Suppressor macrophage treated with lipopolysaccharide for 4 hours (primary cell): ENCODE measurements at regions not wholly inside any gene's neighbourhood (a gene's known extent, or its start where the extent isn't known, plus 50 kb on each side); places are given as distances from the start of the nearest gene placed in this dataset.
A peak's percentile ranks its signal among the peaks of the same experiment; 100 is the strongest.
"Not testable (repeated sequence)": the region's sequence is repeated elsewhere in the genome, so short reads cannot be mapped to it uniquely, and the experiment has no call there.

ENCODE experiments used
- DNase-seq: peaks from one replicate; pipeline ENCODE4 v3.0.0-alpha.2; 2020

DNA sequence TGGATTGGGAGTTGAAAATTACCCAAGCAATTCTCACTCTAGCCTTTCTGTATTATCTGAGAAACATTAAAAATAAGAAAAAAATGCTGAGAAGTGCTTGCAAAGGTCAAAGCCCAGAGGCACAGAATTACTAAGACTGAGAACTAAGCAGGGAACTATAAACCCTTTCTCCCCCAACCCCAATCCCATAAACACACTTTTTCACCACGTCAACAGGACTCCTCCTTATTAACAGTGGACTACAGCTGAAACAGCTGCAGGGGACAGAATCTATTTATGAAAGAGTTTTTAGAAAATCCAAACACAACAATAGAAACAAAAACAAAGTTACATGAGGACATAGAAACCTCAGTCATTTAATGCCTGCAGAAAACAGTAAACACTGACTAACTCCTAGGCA lies 984.1 kb downstream of the TRAM1L1 start:
- no peak for DNase-seq

DNA sequence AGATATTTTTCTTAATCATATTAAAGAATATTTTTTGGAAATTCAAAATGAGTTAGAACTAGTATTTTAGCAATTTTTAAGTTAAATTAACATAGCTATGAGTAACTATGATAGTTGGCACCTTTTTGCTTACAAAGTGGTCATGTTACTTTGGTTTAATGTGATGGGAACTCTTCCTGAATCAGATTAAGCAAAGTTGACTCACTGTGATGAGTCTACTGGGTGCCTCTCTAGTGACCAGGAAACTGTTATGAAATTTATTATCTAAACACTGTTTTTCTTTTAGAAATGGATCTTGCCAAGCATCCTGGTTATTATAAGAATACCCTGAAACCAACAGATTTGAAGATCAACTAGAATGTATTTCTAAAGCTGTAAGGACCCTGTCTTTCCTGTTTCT lies 985.8 kb downstream of the TRAM1L1 start:
- DNase-seq: no peak

DNA sequence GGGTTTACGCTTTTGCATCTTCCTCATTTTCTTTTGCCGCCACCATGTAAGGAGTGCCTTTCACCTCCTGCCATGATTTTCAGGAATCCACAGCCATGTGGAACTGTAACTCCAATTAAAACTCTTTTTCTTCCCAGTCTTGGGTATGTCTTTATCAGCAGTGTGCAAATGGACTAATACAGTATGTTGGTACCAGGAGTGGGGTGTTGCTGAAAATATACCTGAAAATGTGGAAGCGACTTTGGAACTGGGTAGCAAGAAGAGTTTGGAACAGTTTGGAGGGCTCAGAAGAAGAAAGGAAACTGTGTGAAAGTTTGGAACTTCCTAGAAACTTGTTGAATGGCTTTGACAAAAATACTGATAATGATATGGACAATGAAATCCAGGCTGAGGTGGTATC lies 983.9 kb upstream of the NDST4 start:
- not testable (repeated sequence) for DNase-seq

DNA sequence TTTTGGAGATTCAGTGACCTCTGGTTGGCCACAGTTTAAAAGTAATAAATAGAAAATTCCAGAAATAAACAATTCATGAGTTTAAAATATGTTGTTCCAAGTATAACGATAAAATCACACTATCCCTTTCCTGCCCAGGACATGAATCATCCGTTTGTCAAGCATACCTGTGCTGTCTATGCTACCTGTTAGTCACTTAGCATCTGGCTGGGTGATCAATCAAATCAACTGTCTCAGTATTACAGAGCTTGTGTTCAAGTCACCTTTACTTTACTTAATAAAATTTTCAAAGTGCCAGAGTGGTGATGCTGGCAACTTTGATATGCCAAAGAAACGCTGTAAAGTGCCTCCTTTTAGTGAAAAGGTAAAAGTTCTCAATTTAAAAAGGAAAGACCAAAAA lies 979.5 kb upstream of the NDST4 start:
- no peak for DNase-seq

DNA sequence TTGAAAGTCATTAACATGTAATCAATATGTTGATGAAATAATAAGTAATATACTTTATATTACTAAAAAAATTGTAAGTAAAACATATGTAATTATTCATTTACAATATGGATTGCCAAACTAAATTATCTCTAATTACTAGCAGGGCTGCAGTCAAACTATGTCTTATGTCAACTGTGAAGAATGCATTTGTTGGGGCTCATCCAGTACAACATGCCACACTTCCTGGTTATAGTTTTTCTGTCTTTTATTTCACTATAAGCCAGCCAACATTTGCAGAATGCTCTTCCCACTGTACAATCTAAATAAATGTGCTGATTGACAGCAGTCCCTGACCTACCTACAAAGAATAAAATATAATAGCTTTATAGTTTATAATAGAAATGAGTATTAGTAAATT lies 975.4 kb upstream of the NDST4 start:
- DNase-seq: no peak

DNA sequence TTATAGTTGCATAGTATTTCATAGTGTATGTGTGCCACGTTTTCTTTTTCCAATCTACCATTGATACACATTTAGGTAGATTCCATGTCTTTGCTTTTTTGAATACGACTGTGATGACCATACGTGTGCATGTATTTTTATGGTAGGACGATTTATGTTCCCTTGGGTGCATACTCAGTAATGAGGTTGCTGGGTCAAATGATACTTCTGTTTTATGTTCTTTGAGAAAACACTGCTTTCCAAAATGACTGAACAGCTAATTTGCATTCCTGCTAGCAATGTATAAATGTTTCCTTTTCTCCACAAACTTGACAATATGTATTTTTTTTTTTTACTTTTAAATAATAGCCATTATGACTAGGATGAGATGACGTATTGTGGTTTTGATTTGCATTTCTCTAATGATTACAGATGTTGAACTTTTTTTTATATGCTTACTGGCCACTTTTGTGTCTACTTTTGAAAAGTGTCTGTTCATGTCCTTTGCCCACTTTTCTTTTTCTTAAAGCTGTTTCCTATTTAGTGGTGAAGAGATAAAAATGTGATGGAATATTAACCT lies 969.5 kb upstream of the NDST4 start:
- no peak for DNase-seq

DNA sequence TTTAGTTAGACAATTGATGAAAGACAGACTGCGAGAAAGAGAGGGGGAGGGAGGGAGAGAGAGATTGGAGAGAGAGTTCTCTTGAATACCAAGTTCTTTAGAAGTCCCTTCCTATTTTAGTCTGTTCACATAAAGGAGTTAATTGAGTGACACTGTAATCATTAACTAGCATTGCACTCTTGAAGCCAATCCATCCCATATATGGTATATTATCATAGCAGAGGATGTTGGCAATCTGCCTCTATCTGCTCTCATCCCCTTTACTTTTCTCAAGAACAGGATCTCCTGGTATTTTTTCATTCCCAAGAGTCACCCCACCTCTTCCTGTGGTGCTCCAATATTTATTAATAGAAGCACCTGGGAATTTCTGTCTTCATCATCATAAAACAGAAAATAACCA lies 959.6 kb upstream of the NDST4 start:
- DNase-seq: no peak

DNA sequence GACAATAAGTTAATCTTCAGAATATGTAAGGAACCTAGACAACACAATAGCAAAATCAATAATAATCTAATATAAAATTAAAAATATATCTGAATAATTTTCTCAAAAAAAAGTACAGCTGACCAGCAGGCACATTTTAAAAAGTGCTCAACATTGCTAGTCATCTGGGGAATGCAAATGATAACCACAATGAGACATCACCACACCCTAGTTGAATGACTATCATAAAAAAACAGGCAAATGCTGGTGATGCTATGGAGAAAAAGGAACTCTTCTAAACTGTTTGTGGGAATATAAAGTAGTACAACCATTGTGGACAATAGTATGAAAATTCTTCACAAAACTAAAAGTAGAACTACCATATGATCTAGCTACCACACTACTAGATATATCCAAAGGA lies 956.9 kb upstream of the NDST4 start:
- no peak for DNase-seq

DNA sequence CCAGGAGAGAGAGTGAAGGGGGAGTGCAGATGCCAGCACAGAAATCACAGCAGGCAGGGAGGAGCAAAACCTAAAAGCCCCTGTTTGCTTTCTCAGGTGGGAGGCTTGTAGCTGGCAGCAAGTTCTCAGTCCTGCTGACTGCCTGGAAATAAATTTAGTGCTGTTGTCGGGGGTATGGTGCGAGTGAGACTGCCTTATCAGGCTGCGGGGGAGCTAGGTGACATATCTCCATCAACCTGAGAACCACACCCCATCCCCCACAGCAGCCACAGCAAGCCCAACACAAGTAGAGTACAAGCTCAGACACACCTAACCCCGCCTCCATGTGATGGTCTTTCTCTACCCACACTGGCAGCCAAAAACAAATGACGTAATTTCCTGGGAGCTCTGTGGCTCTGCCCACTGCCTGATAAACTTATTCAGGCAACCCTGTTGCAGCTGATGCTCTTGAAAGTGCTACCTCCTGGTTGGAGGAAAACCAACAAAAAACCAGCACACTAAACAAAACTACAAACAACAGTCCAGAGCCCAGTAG lies 953.4 kb upstream of the NDST4 start:
- DNase-seq: no peak

DNA sequence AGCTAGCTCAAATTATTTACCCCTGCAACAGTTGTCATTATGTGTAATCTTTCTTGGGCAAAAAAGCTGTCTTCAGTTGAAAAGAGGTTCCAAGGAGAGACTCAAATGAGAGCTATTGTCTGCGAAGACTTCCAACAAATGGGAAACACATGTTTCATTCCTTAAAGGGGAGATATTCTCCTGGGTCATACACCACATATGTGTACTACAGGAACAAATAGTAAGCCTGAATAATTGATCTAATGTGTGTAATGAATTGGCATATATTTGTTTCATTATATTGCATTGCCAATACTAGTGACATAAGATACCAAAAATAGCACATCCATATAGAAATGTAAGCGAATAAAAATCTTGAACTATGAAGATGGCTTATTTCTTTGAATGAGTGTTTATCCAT lies 950.9 kb upstream of the NDST4 start:
- no peak for DNase-seq

DNA sequence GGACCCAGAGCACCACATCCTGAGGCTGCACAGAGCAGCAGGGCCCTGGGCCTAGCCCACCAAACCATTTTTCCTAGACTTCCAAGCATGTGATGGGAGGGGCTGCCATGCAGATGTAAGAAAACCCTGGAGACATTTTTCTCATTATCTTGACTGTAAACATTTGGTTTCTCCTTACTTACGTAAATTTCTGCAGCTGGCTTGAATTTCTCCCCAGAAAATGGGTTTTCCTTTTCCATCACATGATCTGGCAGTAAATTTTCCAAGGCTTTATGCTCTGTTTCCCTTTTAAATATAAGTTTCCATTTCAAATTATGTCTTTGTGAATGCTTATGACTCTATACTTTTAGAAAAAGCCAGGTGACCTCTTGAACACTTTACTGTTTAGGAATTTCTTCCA lies 945.9 kb upstream of the NDST4 start:
- no peak for DNase-seq

DNA sequence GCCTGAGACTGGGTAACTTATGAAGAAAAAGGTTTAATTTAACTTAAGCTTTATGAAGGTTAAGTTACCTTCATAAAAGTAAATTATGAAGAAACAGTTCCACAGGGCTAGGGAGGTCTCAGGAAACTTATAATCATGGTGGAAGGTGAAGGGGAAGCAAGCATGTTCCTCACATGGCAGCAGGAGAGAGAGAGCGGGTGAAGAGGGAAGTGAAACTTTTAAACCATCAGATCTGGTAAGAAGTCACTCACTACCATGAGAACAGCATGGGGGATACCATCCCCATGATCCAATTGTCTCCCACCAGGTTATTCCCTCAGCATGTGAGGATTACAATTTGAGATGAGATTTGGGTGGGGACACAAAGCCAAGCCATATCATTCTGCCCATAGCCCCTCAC lies 944.7 kb upstream of the NDST4 start:
- DNase-seq: no peak

DNA sequence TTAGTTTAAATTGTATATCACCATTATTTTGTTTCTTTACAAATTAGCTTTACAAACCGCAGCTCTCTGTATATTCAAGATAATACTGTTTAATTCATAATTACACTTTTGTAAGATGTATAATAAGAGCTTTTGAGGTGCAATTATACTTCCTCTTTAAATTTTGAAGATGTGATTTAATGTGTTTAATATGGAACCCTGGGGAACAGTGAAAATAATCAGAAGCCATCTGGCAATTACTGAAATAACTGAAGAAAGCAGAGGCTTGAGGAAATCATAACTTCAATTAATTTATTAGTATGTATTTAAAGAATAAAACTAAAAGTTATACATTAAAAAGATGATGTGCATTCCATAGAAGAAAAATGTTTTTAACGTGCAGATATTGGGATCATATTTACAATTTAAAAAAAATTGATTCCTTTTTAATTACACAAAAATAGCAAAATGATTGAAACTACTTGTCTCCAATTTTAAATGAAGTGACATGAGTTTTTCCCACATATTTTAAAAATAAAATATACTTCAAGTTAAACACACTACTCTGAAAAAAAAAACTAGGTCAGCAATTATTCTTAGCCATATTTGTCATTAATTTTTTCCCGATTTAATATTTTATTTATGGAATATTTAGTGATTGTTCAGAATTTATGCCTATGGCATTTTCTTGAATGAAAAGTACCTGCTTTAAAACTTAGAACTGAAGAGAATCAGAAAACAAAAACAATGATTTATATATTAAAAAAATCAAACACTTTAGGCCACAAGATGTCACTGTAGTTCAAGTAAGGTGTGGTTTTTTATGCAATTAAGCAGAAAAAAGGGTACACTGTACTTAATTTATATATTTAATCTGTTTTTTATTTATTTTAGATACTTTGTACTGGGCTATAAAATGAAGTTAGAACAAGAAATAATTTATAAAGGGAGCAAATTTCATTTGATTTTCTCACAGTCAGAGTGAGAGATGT lies 942.7 kb upstream of the NDST4 start:
- peak; percentile 9 for DNase-seq

DNA sequence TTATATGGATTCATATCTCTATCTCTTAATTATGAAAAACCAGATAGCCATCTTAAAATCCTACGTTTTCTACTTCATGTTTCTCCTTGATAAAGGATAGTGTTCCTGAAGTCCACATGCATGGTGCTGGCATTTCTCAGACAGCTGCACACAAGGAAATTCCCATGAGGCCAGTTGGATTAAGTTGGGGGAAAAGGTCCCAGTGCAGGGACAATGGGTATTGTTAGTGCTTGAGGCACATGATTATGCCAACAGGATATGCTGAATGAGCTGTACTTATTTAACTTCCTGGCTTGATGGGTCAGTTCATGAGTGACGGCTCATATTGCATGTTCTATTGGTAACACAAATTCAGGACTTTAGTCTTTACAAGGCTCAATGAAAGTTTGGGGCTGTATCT lies 913.9 kb upstream of the NDST4 start:
- no peak for DNase-seq

DNA sequence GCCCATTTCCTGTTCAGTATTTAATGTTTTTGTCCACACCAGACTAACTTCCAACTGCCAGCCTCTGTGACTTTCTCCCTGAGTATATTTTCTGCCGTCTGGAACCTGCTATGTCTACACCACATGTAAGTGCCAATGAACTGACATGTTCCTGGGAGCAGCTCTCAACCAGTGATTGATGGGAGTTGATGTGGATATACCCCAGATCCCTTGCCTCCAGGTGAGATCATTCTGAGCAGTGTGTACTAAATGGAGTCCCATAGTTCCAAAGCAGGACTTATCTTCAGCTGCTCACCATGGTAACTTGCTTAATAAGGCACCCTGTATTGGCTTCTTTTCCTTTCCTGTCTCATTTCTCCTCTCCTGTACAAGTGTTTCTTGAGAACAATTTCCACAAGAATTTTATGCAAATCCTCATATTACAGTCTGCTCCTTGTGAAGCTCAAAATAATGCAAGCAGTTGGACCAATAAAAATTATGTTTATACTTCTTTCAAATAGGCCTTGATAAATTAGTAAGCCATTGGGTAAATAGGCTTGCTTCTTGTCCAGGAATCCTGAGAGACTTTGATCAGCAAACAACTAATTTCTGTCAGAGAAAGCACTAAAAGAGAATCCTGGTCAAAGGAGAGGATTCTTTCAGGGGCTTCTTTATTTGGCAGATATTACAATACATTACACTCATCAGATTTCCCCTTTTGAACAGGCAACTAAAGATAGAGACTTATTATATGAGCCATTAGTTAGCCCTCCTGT lies 911.7 kb upstream of the NDST4 start:
- no peak for DNase-seq

DNA sequence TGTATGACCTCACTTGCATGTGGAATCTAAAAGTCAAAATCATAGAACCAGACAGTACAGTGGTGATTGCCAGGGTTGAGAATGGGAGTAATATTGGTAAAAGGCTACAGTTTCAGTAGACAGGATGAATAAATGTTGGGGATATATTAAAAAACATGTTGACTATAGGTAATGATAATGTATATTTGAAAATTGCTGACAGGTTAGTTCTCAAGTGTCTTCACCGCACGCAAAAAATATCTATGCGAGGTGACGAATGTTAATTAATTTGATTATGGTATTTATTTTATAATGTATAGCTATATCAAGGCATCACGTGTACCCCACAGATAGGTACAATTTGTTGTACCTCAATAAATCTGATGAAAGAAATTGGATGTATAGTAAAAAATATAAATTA lies 909.6 kb upstream of the NDST4 start:
- no peak for DNase-seq

DNA sequence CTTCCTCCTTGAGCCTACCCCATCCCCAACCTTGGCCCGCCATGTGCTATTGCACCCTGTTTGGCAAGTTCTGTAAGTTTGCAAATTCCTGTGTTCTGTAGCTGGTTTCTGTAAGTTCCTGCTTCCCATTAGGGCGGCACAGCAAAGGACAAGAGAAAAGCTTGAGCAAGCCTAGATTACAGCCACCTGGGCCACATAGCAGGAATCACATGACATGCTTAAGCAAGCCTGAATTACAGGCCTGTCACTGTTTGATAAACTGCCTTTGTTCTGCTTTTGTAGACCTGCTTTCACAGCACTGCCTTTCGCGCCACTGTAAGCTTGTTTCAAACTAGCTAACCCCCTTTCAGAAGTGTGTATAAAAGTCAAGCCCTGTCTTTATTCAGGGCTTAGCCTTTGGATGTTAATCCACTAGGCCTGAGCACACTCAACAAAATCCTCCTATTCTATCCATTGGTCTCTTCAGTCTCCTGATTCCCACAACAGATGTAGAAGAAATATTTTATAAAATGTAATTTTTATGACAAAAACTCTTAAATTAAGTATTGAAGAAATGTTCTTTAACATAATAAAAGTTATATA lies 906.8 kb upstream of the NDST4 start:
- no peak for DNase-seq

DNA sequence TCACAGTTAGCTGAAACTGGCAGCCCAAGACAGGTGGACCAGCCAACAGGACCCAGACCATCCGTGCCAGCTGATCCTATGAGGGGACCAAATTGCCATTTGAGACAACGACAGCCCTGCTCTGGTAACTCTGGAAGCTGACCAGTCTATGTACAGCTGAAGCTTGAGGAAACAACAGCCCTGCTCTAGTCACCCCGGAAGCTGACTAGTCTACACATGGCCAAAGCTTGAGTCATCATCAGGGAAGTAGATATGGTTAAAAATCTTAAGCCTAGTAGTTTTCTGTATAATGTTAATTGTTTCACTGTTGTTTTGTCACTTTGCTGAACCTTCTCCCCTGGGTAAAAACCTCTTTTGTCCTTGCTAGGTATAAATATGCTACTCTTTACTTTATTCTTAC lies 905.4 kb upstream of the NDST4 start:
- DNase-seq: no peak

DNA sequence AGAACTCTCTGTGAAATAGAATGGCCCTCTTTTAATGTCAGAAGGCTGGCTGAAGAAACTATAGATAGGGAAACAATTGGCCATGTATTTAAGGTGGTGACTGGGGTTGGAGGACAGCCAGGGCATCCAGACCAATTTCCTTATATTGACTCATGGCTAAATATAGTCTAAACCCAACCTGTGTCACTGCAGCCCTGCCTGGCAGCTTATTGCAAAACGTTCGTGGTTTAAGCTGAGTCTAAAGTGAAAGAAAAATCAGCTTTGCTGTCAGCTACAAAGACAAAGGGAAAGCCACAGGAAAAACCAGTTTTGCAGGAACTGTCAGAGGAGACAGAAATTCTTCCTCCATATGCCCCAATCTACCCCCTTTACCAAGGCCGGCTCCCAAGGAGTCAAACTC lies 902.8 kb upstream of the NDST4 start:
- peak; percentile 1 for DNase-seq

DNA sequence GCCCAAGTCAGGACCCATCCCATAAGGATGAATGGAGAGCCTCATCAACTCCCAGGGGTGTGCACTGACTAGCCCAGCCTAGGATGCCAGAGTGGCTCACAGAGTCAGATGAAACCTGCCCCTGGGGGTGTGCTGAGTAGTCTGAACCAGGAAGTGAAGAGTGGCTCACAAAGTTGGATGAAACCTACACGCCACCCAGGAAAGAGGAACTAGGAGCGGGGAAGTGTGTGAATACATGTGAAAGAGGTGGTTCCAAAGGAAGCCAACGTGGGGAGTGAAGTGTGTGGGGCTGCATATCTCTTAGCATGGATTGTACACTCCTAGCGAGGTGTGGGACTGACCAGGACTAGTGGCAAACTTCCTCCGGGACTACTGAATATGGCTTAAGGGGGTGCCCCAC lies 902.1 kb upstream of the NDST4 start:
- DNase-seq: no peak

DNA sequence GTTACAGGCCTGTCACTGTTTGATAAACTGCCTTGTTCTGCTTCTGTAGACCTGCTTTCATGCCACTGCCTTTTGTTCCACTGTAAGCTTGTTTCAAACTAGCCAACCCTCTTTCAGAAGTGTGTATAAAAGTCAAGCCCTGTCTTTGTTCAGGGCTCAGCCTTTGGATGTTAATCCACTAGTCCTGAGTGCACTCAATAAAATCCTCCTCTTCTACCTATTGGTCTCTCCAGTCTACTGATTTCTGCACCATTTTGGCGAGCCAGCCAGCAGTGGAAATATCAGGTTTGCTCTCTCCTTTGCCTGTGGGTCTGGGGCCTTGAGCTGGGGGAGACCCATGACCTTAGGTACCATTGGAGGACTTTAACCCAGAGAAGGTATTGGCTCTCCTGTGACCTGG lies 901.6 kb upstream of the NDST4 start:
- no peak for DNase-seq

DNA sequence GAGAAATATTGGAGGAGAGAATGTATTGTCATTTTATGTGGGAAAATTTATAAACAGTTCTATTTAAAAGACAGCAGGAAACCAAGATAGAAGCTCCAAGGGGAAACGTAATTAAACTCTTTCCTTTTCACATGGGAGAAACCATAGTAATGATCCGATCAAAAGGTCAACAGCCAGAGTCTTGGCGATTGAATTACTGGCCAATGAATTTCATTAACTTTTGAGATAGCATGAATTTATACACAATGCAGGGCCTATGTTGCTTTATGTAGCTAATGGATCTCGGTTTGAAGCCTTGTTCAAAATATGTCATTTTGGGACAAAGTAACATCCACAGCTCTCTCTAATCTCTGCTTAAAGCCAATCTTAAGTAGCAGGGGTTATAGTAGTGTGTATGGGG lies 897.5 kb upstream of the NDST4 start:
- DNase-seq: no peak

DNA sequence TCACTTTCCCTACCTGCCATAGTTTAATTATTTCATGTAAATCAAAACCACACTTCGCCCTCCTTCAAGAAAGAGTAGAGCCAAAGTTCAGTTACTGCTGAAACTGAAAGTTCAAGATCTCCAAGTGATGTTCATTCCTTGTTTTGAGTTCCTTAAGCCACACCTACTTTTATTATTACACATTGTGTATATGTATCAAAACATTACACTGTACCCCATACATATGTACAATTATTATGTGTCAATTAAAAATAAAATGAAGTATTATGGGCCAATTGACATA lies 892.3 kb upstream of the NDST4 start:
- DNase-seq: no peak
